Stomach (tissue), 4 donors: ENCODE measurements at regions not wholly inside any gene's neighbourhood (a gene's known extent, or its start where the extent isn't known, plus 50 kb on each side); places are given as distances from the start of the nearest gene placed in this dataset.

Source experiments
- POLR2A ChIP-seq, 4 donors: fragments of 450-650 bp; IDR thresholded peaks; one replicate each; pipeline ENCODE4 v1.6.1; 2016; ENCODE audit warnings: antibody characterized with exemption in 4 of 4, control low read depth in 2 of 4, mild to moderate bottlenecking in 1 of 4, moderate library complexity in 1 of 4
- POLR2AphosphoS5 ChIP-seq, 3 donors: sonication (generic); formaldehyde crosslinking; IDR thresholded peaks; one replicate each; pipeline ENCODE4 v1.6.1; 2016; ENCODE audit warnings: antibody characterized with exemption in 3 of 3
- TF ChIP-seq, protein P1 (sequence below), 7 experiments: fragments of 450-650 bp in 4 of 7; fragments of 200-600 bp in 3 of 7; sonication (generic) in 3 of 7; IDR thresholded peaks; one replicate each; pipeline ENCODE4 v1.5.1; 2016 to 2019; ENCODE audit warnings: antibody characterized with exemption in 7 of 7, control low read depth in 2 of 7, mild to moderate bottlenecking in 1 of 7

DNA sequence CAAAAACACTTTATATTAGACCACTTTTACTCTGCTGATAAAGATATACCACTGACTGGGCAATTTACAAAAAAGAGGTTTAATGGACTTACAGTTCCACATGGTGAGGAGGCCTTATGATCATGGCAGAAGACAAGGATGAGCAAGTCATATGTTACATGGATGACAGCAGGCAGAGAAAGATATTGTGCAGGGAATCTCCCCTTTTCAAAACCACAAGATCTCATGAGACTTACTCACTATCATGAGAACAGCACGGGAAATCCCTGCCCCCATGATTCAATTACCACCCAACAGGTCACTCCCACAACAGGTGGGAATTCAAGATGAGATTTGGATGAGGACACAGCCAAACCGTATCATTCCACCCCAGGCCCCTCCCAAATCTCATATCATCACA is 1383.8 kb upstream of the MAP3K7 start:
- no peak for TF ChIP-seq POLR2AphosphoS5 (IDR thresholded peaks at IDR 0.05)
- TF ChIP-seq POLR2A (IDR thresholded peaks at IDR 0.05), result no peak
- TF ChIP-seq, protein P1, sequence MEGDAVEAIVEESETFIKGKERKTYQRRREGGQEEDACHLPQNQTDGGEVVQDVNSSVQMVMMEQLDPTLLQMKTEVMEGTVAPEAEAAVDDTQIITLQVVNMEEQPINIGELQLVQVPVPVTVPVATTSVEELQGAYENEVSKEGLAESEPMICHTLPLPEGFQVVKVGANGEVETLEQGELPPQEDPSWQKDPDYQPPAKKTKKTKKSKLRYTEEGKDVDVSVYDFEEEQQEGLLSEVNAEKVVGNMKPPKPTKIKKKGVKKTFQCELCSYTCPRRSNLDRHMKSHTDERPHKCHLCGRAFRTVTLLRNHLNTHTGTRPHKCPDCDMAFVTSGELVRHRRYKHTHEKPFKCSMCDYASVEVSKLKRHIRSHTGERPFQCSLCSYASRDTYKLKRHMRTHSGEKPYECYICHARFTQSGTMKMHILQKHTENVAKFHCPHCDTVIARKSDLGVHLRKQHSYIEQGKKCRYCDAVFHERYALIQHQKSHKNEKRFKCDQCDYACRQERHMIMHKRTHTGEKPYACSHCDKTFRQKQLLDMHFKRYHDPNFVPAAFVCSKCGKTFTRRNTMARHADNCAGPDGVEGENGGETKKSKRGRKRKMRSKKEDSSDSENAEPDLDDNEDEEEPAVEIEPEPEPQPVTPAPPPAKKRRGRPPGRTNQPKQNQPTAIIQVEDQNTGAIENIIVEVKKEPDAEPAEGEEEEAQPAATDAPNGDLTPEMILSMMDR (IDR thresholded peaks at IDR 0.05), result no peak
